LNCAP (cell line): ENCODE measurements at regions not wholly inside any gene's neighbourhood (a gene's known extent, or its start where the extent isn't known, plus 50 kb on each side); places are given as distances from the start of the nearest gene placed in this dataset.

Experiments used
- TF ChIP-seq, protein P1 (sequence below): fragments of 450-650 bp; IDR thresholded peaks from 2 replicates; pipeline ENCODE4 v1.5.1; 2017; ENCODE audit warnings: mild to moderate bottlenecking

DNA sequence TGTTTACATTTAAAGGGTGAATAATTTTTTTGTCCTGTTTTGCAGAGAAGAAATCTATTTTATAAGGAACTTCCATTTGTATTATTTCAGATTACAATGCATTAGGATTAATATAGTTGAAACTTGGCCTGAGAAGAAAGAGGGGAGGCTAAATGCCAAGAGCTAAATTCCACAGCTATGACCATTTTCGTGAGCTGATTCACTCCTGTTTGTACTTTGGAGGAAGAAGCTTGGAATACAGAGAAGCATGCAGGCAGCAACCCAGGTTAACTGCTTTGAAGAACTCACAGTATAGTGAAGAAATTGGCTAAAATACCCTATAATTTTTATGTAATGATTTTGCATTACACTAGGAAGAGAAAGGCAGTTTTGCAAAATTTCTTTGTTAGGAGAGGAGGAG, 309.4 kb upstream of the KLF12 start:
- TF ChIP-seq, protein P1, sequence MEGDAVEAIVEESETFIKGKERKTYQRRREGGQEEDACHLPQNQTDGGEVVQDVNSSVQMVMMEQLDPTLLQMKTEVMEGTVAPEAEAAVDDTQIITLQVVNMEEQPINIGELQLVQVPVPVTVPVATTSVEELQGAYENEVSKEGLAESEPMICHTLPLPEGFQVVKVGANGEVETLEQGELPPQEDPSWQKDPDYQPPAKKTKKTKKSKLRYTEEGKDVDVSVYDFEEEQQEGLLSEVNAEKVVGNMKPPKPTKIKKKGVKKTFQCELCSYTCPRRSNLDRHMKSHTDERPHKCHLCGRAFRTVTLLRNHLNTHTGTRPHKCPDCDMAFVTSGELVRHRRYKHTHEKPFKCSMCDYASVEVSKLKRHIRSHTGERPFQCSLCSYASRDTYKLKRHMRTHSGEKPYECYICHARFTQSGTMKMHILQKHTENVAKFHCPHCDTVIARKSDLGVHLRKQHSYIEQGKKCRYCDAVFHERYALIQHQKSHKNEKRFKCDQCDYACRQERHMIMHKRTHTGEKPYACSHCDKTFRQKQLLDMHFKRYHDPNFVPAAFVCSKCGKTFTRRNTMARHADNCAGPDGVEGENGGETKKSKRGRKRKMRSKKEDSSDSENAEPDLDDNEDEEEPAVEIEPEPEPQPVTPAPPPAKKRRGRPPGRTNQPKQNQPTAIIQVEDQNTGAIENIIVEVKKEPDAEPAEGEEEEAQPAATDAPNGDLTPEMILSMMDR, result no peak

DNA sequence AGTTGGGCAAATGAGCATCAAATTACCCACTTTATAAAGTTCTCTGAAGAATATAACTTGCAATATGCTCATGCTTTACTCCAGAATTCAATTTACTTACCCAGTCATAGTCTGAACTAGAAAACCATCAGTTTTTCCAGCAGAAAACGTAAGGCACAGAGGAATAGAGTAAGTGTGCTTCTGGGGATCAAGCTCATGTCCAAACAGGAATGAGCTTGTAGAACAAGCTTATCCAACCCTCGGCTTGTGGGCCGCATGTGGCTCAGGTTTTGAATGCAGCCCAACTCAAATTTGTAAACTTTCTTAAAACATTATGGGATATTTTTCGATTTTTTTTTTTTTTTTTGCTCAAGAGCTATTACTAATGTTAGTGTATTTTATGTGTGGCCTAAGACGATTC, 308.5 kb upstream of the KLF12 start:
- TF ChIP-seq, protein P1, result no peak

DNA sequence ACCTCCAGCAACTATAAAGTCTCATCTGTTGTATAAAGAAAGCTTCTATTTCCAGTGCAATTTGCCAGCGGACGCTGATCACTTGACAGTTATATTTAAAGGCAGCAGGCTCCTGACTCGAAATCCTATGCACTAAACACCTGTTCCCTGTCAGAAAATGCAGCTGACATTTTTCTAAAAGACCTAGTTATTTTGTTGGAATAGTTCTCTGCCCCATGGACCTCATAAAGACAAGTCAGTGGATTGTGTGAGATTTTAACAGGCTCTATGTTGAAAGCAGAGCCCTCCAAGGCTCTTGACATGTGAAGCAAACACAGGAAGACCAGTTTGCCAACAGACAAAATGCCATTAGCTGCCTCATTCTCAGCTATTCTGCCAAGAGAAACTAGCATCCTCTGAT, 304.7 kb upstream of the KLF12 start:
- TF ChIP-seq, protein P1, result no peak

GRCh38 chr13:74434782-74435181, 300.6 kb upstream of the KLF12 start:
- TF ChIP-seq, protein P1, result no peak

DNA sequence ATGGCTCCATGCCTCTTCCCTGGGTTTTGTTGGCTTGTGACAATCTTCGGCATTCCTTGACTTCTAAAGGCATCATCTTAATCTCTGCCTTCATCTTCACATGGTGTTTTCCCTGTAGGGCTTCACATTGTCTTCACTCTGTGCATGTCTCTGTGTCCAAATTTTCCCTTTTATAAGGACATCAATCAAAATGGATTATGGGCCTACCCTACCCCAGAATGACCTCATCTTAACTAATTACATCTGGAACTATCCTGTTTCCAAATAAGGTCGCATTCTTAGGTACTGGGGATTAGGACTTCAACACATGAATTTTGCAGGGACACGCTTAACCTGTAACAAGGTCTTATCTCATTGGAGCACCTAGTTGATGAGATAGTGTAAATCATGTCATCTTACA, 290.3 kb upstream of the KLF12 start:
- TF ChIP-seq, protein P1, result no peak

- TF ChIP-seq, protein P1, result no peak
These were observed 289.2 kb upstream of the KLF12 start for GRCh38 chr13:74423434-74423833.

DNA sequence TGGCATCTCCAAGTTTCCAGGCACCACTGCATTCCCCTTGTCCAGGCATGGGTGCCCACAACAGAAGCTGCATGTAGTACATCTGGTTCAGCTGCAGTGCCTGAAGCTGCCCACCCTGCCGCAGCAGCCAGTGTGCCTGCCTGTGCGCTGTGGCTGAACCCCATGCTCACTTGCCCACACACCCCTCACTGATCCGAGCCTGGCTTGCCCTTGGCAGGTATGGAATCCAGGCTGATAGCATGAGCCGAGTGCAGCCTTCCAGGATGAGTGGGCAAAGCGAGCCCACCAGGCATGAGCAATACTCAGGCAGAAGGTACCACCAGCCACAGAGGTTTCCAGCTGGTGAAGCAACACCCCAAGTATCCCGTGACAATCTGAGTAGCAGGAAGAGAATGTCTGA, 280.3 kb upstream of the KLF12 start:
- TF ChIP-seq, protein P1, result no peak

DNA sequence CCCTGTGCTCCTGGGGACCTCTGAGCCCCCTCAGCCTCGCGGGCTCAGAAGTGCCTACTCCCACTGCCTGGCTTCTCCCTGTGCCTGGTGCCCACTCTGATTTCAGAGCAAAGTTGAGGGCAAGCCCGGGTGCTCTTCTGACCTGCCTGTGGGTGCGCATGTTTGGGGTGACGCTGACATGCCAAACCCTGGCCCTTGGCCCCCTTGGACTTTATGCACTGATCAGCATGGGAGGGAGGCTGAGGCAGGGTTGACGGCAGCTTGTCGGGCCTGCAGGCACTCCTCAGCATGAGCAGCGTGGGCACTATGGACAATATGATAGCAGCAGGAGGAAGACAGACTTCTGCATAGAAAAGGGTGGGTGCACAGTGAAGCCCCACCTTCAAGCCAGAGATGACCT, 279.3 kb upstream of the KLF12 start:
- TF ChIP-seq, protein P1, result no peak
